ENCODE measurements at regions not wholly inside any gene's neighbourhood (a gene's known extent, or its start where the extent isn't known, plus 50 kb on each side); places are given as distances from the start of the nearest gene placed in this dataset.

- in situ Hi-C loops (cut with MboI; ENCODE audit: low pct_unique_long_range_greater_than_20kb, low sequenced_read_pairs, unreplicated experiment) = no loop called here
- no peak for DNase-seq (ENCODE audit: low spot score)
- no peak for TF ChIP-seq CTCF (IDR thresholded peaks at IDR 0.05; ENCODE audit: extremely low read depth, insufficient read depth, missing control alignments)
These were observed 1080.1 kb upstream of the SORCS1 start for GRCh38 chr10:108244443-108245228.

- TF ChIP-seq CTCF (IDR thresholded peaks at IDR 0.05; ENCODE audit: extremely low read depth, insufficient read depth, missing control alignments) = no peak
- in situ Hi-C loops (cut with MboI; ENCODE audit: low pct_unique_long_range_greater_than_20kb, low sequenced_read_pairs, unreplicated experiment) = no loop called here
- no peak for DNase-seq (ENCODE audit: low spot score)
These were observed 1076.7 kb upstream of the SORCS1 start for GRCh38 chr10:108241166-108241565.

GRCh38 chr10:108238261-108238660 lies 1073.8 kb upstream of the SORCS1 start:
- no peak for DNase-seq (ENCODE audit: low spot score)
- in situ Hi-C loops (cut with MboI; ENCODE audit: low pct_unique_long_range_greater_than_20kb, low sequenced_read_pairs, unreplicated experiment) = no loop called here
- TF ChIP-seq CTCF (IDR thresholded peaks at IDR 0.05; ENCODE audit: extremely low read depth, insufficient read depth, missing control alignments) = no peak

- in situ Hi-C loops (cut with MboI; ENCODE audit: low pct_unique_long_range_greater_than_20kb, low sequenced_read_pairs, unreplicated experiment) = no loop called here
- DNase-seq (ENCODE audit: low spot score) = no peak
- no peak for TF ChIP-seq CTCF (IDR thresholded peaks at IDR 0.05; ENCODE audit: extremely low read depth, insufficient read depth, missing control alignments)
These were observed 1066.1 kb upstream of the SORCS1 start for GRCh38 chr10:108230478-108231170.

- in situ Hi-C loops (cut with MboI; ENCODE audit: low pct_unique_long_range_greater_than_20kb, low sequenced_read_pairs, unreplicated experiment) = no loop called here
- no peak for TF ChIP-seq CTCF (IDR thresholded peaks at IDR 0.05; ENCODE audit: extremely low read depth, insufficient read depth, missing control alignments)
- no peak for DNase-seq (ENCODE audit: low spot score)
These were observed 1044.2 kb upstream of the SORCS1 start for GRCh38 chr10:108208732-108209131.

GRCh38 chr10:108208038-108208437 lies 1043.5 kb upstream of the SORCS1 start:
- in situ Hi-C loops (cut with MboI; ENCODE audit: low pct_unique_long_range_greater_than_20kb, low sequenced_read_pairs, unreplicated experiment) = no loop called here
- DNase-seq (ENCODE audit: low spot score) = no peak
- TF ChIP-seq CTCF (IDR thresholded peaks at IDR 0.05; ENCODE audit: extremely low read depth, insufficient read depth, missing control alignments) = no peak
